Upper lobe of left lung (tissue), 4 donors: ENCODE measurements at regions not wholly inside any gene's neighbourhood (a gene's known extent, or its start where the extent isn't known, plus 50 kb on each side); places are given as distances from the start of the nearest gene placed in this dataset.

Experiments used
- EP300 ChIP-seq, 4 donors: sonication (generic); formaldehyde crosslinking; IDR thresholded peaks; one replicate each; pipeline ENCODE4 v1.5.1; 2017; ENCODE audit warnings: antibody characterized with exemption in 4 of 4, control low read depth in 2 of 4
- POLR2A ChIP-seq, 4 donors: fragments of 450-650 bp; IDR thresholded peaks; one replicate each; pipeline ENCODE4 v1.5.1; 2016 to 2017; ENCODE audit warnings: antibody characterized with exemption in 4 of 4, mild to moderate bottlenecking in 2 of 4
- POLR2AphosphoS5 ChIP-seq, 2 donors: sonication (generic); formaldehyde crosslinking; IDR thresholded peaks; one replicate each; pipeline ENCODE4 v1.5.1; 2017; ENCODE audit warnings: antibody characterized with exemption in 2 of 2
- TF ChIP-seq, protein P1 (sequence below), 6 experiments: fragments of 450-650 bp in 4 of 6; fragments of 200-600 bp in 2 of 6; sonication (generic) in 2 of 6; IDR thresholded peaks; one replicate each; pipeline ENCODE4 v1.5.1; 2016 to 2019; ENCODE audit warnings: antibody characterized with exemption in 6 of 6

DNA sequence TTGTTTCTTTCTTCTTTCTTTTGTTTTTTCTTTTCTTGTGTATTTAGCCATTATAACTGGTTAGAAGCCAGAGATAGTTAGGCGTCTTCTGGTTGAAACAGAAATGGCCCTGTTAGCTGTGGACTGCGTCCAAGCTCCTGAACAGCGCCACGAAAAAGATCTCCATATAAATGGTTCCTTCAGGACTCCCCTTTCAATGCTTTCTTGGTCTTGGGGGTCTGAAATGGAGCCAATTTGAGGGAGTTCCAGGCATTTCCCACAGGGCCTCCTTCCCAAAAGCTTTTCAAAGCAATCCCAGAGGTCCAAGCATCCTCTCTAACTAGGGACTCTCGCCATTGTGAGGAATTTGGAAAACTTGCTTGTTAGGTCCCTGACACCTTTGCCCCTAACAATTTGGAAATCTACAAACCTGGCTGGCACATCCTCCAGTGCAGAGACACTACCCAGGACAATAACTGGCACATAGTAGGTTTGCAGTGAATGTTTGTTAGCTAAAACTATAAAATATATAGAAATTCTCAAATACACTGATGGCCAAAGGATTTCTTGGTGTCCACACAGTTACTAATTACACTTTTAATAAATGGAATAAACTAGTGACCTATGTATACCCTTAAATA, 80.1 kb downstream of the MYCN start:
- TF ChIP-seq, protein P1, sequence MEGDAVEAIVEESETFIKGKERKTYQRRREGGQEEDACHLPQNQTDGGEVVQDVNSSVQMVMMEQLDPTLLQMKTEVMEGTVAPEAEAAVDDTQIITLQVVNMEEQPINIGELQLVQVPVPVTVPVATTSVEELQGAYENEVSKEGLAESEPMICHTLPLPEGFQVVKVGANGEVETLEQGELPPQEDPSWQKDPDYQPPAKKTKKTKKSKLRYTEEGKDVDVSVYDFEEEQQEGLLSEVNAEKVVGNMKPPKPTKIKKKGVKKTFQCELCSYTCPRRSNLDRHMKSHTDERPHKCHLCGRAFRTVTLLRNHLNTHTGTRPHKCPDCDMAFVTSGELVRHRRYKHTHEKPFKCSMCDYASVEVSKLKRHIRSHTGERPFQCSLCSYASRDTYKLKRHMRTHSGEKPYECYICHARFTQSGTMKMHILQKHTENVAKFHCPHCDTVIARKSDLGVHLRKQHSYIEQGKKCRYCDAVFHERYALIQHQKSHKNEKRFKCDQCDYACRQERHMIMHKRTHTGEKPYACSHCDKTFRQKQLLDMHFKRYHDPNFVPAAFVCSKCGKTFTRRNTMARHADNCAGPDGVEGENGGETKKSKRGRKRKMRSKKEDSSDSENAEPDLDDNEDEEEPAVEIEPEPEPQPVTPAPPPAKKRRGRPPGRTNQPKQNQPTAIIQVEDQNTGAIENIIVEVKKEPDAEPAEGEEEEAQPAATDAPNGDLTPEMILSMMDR (IDR thresholded peaks at IDR 0.05): no peak
- no peak for TF ChIP-seq EP300 (IDR thresholded peaks at IDR 0.05)
- no peak for TF ChIP-seq POLR2AphosphoS5 (IDR thresholded peaks at IDR 0.05)
- TF ChIP-seq POLR2A (IDR thresholded peaks at IDR 0.05): no peak
